HCEC 1CT (cell line): ENCODE measurements at regions not wholly inside any gene's neighbourhood (a gene's known extent, or its start where the extent isn't known, plus 50 kb on each side); places are given as distances from the start of the nearest gene placed in this dataset.
A peak's percentile ranks its signal among the peaks of the same experiment; 100 is the strongest.

Experiments
- DNase-seq: peaks from one replicate; pipeline ENCODE4 v3.0.0-alpha.2; 2017

DNA sequence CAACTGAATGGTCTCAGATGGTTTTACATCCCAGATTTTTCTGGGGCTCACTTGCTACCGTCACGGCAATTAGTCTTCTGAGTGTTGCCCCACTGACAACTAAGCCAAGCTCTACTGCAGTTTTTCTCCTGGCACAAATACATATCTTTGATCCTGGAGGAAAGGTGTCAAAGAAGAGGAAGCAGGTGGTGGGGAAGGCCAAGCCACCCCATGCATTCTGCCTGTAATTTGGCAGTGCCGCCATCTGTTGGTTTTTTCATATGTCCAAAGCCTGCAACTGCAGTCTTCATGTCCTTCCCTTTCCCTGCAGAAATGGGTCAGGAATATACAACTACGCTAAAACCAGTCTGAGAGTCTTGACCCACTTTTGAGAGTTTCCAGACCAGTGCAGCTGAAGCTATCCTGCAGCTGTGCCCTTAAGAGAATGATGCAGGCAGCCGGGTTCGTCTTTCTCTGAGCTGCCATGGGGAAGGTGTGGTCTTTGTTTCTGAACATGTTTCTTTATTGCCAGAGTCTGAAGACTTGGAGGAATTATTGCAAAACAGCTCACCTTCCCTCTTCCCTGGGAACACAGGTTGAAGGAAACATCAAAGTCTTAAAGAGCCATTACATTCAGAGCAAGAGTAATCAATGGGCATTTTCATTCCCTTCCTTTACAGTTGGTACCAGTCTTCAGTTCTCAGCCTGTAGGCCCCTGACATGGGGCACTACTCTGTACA is 71.8 kb upstream of the ATL2 start:
- no peak for DNase-seq

- DNase-seq, result no peak
Observed at GRCh38 chr2:38446906-38447561, 70.0 kb upstream of the ATL2 start.

- DNase-seq, result peak; percentile 20
Observed at GRCh38 chr2:38446418-38446817, 69.3 kb upstream of the ATL2 start.

- peak; percentile 52 for DNase-seq
Observed at GRCh38 chr2:38444247-38444646, 67.2 kb upstream of the ATL2 start.

DNA sequence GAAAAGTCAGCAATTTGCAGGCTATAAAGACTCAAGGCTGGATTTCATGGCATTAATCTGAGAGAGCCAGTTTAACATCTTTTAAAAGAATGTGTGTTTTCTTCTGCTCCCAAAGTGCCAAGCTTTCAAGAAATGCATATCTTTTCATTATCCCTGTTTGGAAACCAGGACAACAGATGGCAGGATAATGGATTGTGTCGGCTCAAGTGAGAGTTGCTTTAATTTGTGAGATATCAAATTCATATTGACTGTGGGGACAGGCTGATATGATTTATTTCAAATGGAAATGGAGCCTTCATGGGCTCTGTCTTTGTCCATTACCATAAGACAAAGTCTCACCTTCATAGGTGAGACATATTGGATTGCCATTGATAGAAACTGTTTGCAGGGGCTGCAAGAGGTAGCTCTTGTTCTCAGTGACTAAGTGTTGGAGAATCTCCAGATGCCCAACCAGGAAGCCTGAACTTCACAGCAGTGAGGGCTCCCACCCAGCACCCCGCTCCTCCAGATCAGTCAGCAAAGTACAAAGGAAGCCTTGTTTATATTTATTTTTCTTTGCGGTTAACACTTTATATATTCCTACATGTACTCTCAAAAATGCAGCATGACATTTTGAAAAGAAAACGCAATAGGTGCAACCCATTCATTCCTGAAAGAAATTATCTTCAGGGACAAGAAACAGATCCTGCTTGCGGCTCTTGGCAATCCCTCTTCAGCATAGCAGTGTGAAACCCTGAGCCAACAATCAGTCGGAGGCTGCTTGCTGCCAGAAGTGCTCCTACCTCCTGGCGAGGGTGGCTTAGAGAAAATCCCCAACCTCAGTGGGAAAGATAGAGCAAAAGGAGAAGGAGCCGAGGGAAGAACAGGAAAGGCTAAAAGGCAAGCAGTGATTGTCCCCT is 65.8 kb upstream of the ATL2 start:
- no peak for DNase-seq

GRCh38 chr2:38441346-38441745 is 64.3 kb upstream of the ATL2 start:
- no peak for DNase-seq

DNA sequence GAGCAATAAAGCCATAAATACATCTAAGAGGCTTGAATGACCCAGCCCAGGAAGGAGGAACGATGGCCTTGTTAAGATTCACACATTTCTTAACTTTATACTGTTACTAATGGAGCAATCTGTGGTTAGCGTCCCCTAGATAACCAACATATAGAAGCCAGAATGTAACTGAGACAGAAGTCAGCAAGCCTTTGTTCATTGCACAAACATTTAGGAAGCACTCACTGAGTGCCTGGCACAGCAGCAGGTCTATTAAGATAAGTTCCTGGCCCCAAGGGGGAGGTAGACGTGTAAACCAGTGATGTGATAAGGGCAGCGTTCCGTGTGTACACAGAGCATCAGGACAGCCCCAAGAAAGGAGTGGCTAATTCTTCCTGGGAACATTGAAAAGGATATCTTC is 63.6 kb upstream of the ATL2 start:
- no peak for DNase-seq

- DNase-seq, result no peak
Observed at GRCh38 chr2:38439863-38440262, 62.8 kb upstream of the ATL2 start.

DNA sequence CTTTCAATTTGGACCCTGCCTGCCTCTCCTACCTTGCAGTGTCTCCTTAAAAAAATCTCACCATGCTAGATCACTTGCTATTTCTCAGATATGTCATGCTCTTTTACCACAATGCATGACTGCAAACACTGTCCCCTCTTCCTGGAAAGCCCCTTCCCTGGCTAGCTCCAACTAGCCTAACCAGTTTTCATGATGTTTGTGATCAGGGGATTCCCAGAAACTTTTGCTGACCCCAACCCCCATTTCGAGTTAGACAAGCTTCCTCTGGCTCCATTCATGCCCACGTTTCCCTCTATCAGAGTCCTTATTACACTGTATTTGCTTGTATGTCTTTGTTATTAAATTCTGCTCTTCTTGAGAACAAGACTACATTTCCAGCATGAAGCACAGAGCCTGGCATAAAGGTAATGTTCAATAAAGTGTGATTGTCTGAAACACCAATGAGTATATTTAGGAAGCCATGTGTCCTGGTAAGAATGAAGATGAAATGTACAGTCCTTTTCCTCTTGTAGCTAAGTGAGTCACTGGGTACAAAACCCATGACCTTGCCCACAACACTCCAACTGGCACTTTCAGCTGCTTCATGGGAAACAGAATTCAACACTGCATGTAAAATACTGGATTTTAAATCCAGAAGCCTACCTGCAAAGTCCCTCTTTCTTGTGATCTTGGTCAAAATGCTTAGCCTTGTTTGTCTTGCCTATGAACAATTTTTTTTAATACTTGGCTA is 62.0 kb upstream of the ATL2 start:
- no peak for DNase-seq

DNA sequence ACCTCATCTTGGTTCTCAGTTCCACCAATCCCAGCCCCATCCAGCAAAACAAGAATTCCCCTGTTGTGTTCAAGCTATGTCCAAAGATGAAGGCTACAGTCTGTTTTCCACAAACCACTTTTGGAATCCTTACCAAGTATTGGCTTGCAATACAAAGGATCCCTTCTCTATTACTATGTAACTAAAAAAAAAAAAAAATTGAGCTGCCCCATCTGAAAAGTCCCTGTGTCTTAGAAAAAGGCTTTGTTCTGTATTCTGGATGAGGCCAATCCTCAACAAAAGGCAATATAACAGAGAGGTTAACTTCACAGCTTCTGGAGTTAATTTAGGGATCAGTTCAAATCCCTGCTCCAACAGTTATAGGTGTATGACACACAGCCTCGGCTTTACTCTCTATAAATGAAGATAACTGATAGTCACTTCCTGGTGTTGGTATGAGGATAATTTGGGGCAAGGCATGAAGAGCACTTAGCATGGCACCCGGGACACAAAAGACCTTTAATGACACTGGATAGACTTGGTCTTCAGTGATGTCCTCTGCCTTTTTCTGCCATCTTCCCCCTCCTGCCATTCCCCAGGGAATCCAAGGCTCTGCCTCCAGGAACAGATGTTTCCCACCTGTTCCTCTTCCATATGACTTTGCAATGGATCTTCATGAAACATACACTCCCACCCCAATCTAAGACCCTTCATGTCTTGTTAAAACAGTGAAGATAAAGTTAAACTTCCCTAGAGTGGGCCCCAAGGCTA is 61.2 kb upstream of the ATL2 start:
- no peak for DNase-seq

- no peak for DNase-seq
Observed at GRCh38 chr2:38436227-38436664, 59.2 kb upstream of the ATL2 start.

GRCh38 chr2:38435775-38436174 is 58.7 kb upstream of the ATL2 start:
- DNase-seq, result no peak

GRCh38 chr2:38434595-38434994 is 57.5 kb upstream of the ATL2 start:
- DNase-seq, result no peak

DNA sequence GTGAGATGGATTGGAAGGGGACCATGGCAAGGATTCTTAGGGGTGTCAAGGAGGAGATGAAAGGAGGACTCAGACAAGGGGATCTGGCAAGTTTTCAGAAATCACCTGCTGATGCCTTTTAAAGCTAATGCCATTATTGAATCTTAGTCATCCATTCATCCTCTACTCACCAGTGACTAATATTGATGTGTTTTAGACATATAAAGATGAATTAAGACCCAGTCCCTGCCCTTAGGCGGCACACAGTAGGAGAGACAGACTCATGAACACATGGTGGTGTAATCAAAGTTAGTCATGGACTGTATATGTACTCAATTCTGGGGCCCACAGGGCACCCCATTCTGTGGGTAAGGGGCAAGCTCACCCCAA is 56.5 kb upstream of the ATL2 start:
- DNase-seq, result peak; percentile 37

- no peak for DNase-seq
Observed at GRCh38 chr2:38432820-38433606, 55.9 kb upstream of the ATL2 start.

GRCh38 chr2:38430597-38431207 is 53.6 kb upstream of the ATL2 start:
- no peak for DNase-seq

GRCh38 chr2:38430196-38430595 is 53.1 kb upstream of the ATL2 start:
- no peak for DNase-seq

DNA sequence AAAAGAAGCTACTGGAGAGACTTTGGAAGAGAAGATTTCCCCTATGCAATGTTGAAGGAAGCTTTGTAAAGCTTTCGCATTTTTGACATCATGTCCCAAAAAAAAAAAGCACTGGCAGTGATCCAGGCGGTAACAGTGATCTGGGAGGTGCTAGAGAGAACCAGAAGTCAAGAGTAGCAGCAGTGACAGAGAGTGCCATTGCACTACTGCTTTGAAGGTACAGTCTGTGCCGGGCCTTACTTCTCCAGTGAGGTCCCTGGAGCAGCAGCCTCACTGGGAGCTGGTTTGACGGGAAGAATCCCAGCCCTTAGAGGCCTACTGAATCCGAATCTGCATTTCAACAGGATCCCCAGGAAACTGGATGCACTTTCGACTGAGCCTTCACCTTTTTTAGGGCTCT is 50.9 kb upstream of the ATL2 start:
- DNase-seq, result no peak

- DNase-seq, result no peak
Observed at GRCh38 chr2:38427054-38427453, 50.0 kb upstream of the ATL2 start.
